ENCODE measurements at regions not wholly inside any gene's neighbourhood (a gene's known extent, or its start where the extent isn't known, plus 50 kb on each side); places are given as distances from the start of the nearest gene placed in this dataset.

- no peaks in the 10 kb centered on the region for H3K4me1 ChIP-seq (ENCODE audit: low read length)
- no peak overlapping the region for H3K4me2 ChIP-seq (ENCODE audit: low read depth, low read length)
- no peak overlapping the region for H3K27ac ChIP-seq (ENCODE audit: low read length)
- no peak for DNase-seq
- no peaks in the 10 kb centered on the region for H3K36me3 ChIP-seq (replicated peaks; ENCODE audit: insufficient read depth, low read length)
- H2AFZ ChIP-seq (ENCODE audit: low read length) = no peak overlapping the region
- H3K27me3 ChIP-seq (replicated peaks; ENCODE audit: insufficient read depth, low read length) = no peaks in the 10 kb centered on the region
- H3K4me3 ChIP-seq (ENCODE audit: low read length) = no peak overlapping the region
- no peaks in the 10 kb centered on the region for H3F3A ChIP-seq (ENCODE audit: insufficient read depth, low read length)
- no peaks in the 10 kb centered on the region for H3K79me2 ChIP-seq (ENCODE audit: low read length)
- H4K20me1 ChIP-seq (ENCODE audit: insufficient read depth, low read length) = no peaks in the 10 kb centered on the region
- no peaks in the 10 kb centered on the region for H3K9me2 ChIP-seq (replicated peaks; ENCODE audit: insufficient read depth, low read length)
- TF ChIP-seq EZH2 (optimal IDR thresholded peaks at IDR 0.05; ENCODE audit: low read depth, low read length) (no peak), CTCF (IDR thresholded peaks at IDR 0.05; ENCODE audit: low read length) (no peak), EZH2phosphoT487 (IDR thresholded peaks at IDR 0.05; ENCODE audit: low read length) (no peak)
- no peak overlapping the region for H3K9ac ChIP-seq (ENCODE audit: low read length)
- no peaks in the 10 kb centered on the region for H3K9me3 ChIP-seq (replicated peaks; ENCODE audit: insufficient read depth, low read length)
Measured at GRCh38 chr7:137081321-137082093, 213.1 kb downstream of the CHRM2 start.

GRCh38 chr7:137080516-137081203, 212.2 kb downstream of the CHRM2 start:
- H3K9ac ChIP-seq (ENCODE audit: low read length) = no peak overlapping the region
- H3K4me2 ChIP-seq (ENCODE audit: low read depth, low read length) = no peak overlapping the region
- no peaks in the 10 kb centered on the region for H3K4me1 ChIP-seq (ENCODE audit: low read length)
- H3K4me3 ChIP-seq (ENCODE audit: low read length) = no peak overlapping the region
- no peaks in the 10 kb centered on the region for H3K9me3 ChIP-seq (replicated peaks; ENCODE audit: insufficient read depth, low read length)
- no peaks in the 10 kb centered on the region for H3K79me2 ChIP-seq (ENCODE audit: low read length)
- no peak for DNase-seq
- no peak for TF ChIP-seq EZH2phosphoT487 (IDR thresholded peaks at IDR 0.05; ENCODE audit: low read length)
- no peaks in the 10 kb centered on the region for H3K27me3 ChIP-seq (replicated peaks; ENCODE audit: insufficient read depth, low read length)
- H3K36me3 ChIP-seq (replicated peaks; ENCODE audit: insufficient read depth, low read length) = no peaks in the 10 kb centered on the region
- no peaks in the 10 kb centered on the region for H4K20me1 ChIP-seq (ENCODE audit: insufficient read depth, low read length)
- no peaks in the 10 kb centered on the region for H3K9me2 ChIP-seq (replicated peaks; ENCODE audit: insufficient read depth, low read length)
- no peak overlapping the region for H3K27ac ChIP-seq (ENCODE audit: low read length)
- no peak overlapping the region for H2AFZ ChIP-seq (ENCODE audit: low read length)
- no peaks in the 10 kb centered on the region for H3F3A ChIP-seq (ENCODE audit: insufficient read depth, low read length)

- Histone ChIP-seq H3K36me3 (replicated peaks; ENCODE audit: insufficient read depth, low read length) (no peaks in the 10 kb centered on the region), H3K4me2 (ENCODE audit: low read depth, low read length) (no peak overlapping the region), H3K27ac (ENCODE audit: low read length) (no peak overlapping the region), H4K20me1 (ENCODE audit: insufficient read depth, low read length) (no peaks in the 10 kb centered on the region), H3K9me3 (replicated peaks; ENCODE audit: insufficient read depth, low read length) (no peaks in the 10 kb centered on the region), H3K9me2 (replicated peaks; ENCODE audit: insufficient read depth, low read length) (no peaks in the 10 kb centered on the region), H3K79me2 (ENCODE audit: low read length) (no peaks in the 10 kb centered on the region), H3K4me1 (ENCODE audit: low read length) (no peaks in the 10 kb centered on the region), H2AFZ (ENCODE audit: low read length) (no peak overlapping the region), H3K4me3 (ENCODE audit: low read length) (no peak overlapping the region), H3F3A (ENCODE audit: insufficient read depth, low read length) (no peaks in the 10 kb centered on the region), H3K27me3 (replicated peaks; ENCODE audit: insufficient read depth, low read length) (no peaks in the 10 kb centered on the region), H3K9ac (ENCODE audit: low read length) (no peak overlapping the region)
- TF ChIP-seq EZH2phosphoT487 (IDR thresholded peaks at IDR 0.05; ENCODE audit: low read length) = no peak
- no peak for DNase-seq
Measured at GRCh38 chr7:137078781-137079180, 210.3 kb downstream of the CHRM2 start.

GRCh38 chr7:137074391-137075030, 206.1 kb downstream of the CHRM2 start:
- H3K4me2 ChIP-seq (ENCODE audit: low read depth, low read length) = no peak overlapping the region
- no peaks in the 10 kb centered on the region for H3K27me3 ChIP-seq (replicated peaks; ENCODE audit: insufficient read depth, low read length)
- TF ChIP-seq EZH2phosphoT487 (IDR thresholded peaks at IDR 0.05; ENCODE audit: low read length) = no peak
- no peak overlapping the region for H3K27ac ChIP-seq (ENCODE audit: low read length)
- no peaks in the 10 kb centered on the region for H3K9me2 ChIP-seq (replicated peaks; ENCODE audit: insufficient read depth, low read length)
- no peaks in the 10 kb centered on the region for H3K9me3 ChIP-seq (replicated peaks; ENCODE audit: insufficient read depth, low read length)
- H3K4me3 ChIP-seq (ENCODE audit: low read length) = no peak overlapping the region
- no peaks in the 10 kb centered on the region for H3F3A ChIP-seq (ENCODE audit: insufficient read depth, low read length)
- H3K36me3 ChIP-seq (replicated peaks; ENCODE audit: insufficient read depth, low read length) = no peaks in the 10 kb centered on the region
- H2AFZ ChIP-seq (ENCODE audit: low read length) = no peak overlapping the region
- no peak overlapping the region for H3K9ac ChIP-seq (ENCODE audit: low read length)
- no peak for DNase-seq
- no peaks in the 10 kb centered on the region for H4K20me1 ChIP-seq (ENCODE audit: insufficient read depth, low read length)
- H3K79me2 ChIP-seq (ENCODE audit: low read length) = no peaks in the 10 kb centered on the region
- no peaks in the 10 kb centered on the region for H3K4me1 ChIP-seq (ENCODE audit: low read length)

Data from MM.1S (cell line).